HepG2 (cell line): ENCODE measurements at regions not wholly inside any gene's neighbourhood (a gene's known extent, or its start where the extent isn't known, plus 50 kb on each side); places are given as distances from the start of the nearest gene placed in this dataset.

Experiments
- ATAC-seq: fragments of 200-7000 bp; cut with Tn5 transposase; 3 replicates; pipeline ENCODE4 v1.9.1; 2020; ENCODE audit warnings: mild to moderate bottlenecking, moderate library complexity
- BruUV-seq: library from RNA; stranded (reverse); fragments of 400-500 nt; replicated peaks from 2 replicates; lab custom pipeline; 2021; lab: Mats Ljungman, UMichigan
- CTCF ChIA-PET: fragments of 300-600 bp; formaldehyde crosslinking; extraction: SDS; loops from one replicate; lab custom pipeline; 2021; ENCODE audit warnings: low total read pairs, inconsistent platforms, low intra/inter-chr PET ratio; lab: Yijun Ruan, JAX
- POLR2A ChIA-PET: fragments of 350-600 bp; sonication (Branson Sonifier 250); formaldehyde crosslinking; loops from one replicate; lab custom pipeline; 2020; ENCODE audit warnings: antibody characterized with exemption, inconsistent platforms; lab: Yijun Ruan, JAX
- DNase-seq: peaks from one replicate; pipeline ENCODE4 v3.0.0-alpha.2; 2015; ENCODE audit warnings: low spot score
- FAIRE-seq: peaks from 3 replicates; lab custom pipeline; 2011; peaks lifted over from hg19 to GRCh38; lab: Jason Lieb, UNC
- H2AFZ ChIP-seq: one replicate; pipeline ENCODE4 v1.6.1; 2011; ENCODE audit warnings: low read length, inconsistent platforms
- H3K27ac ChIP-seq: fragments of 300-600 bp; 3 replicates; pipeline ENCODE4 v1.8.0; 2011; ENCODE audit warnings: mixed run types, mild to moderate bottlenecking, mixed read lengths, low read length, inconsistent platforms; ENCODE audit not compliant: insufficient read depth; ENCODE audit errors: extremely low read length
- H3K27me3 ChIP-seq, 2 experiments: fragments of 200-600 bp in 1 of 2; 2 replicates in 1 of 2; 3 replicates in 1 of 2; pipeline versions ENCODE4 v1.6.0 to v1.8.0; 2011; ENCODE audit warnings: low read length in 2 of 2, mild to moderate bottlenecking in 2 of 2, moderate library complexity in 2 of 2, inconsistent platforms in 1 of 2; ENCODE audit not compliant: insufficient read depth in 2 of 2, control insufficient read depth in 1 of 2
- H3K36me3 ChIP-seq, 2 experiments: fragments of 200-600 bp in 1 of 2; replicated peaks in 1 of 2; 2 replicates in 1 of 2; 3 replicates in 1 of 2; pipeline versions ENCODE4 v1.5.1 to v1.8.0; 2011; ENCODE audit warnings: low read length in 2 of 2, inconsistent platforms in 1 of 2; ENCODE audit not compliant: insufficient read depth in 2 of 2, control insufficient read depth in 1 of 2
- H3K4me1 ChIP-seq: 2 replicates; pipeline ENCODE4 v1.5.1; 2012; ENCODE audit warnings: low read length, inconsistent platforms; ENCODE audit not compliant: insufficient read depth
- H3K4me2 ChIP-seq: 2 replicates; pipeline ENCODE4 v1.6.0; 2011; ENCODE audit warnings: low read depth, low read length, inconsistent platforms
- H3K4me3 ChIP-seq, 3 experiments: fragments of 200-600 bp in 1 of 3; sonication (generic), shearing (Covaris generic) in 1 of 3; replicated peaks in 1 of 3; 2 replicates each; pipeline ENCODE4 v1.5.1; 2011 to 2016; ENCODE audit warnings: low read length in 3 of 3, inconsistent platforms in 2 of 3, low read depth in 2 of 3, mild to moderate bottlenecking in 2 of 3, control low read depth in 1 of 3, mixed read lengths in 1 of 3; ENCODE audit not compliant: insufficient read depth in 1 of 3
- H3K79me2 ChIP-seq: one replicate; pipeline ENCODE4 v1.6.1; 2011; ENCODE audit warnings: low read length, inconsistent platforms; ENCODE audit not compliant: insufficient read depth
- H3K9ac ChIP-seq: 2 replicates; pipeline ENCODE4 v1.6.0; 2011; ENCODE audit warnings: mild to moderate bottlenecking, low read depth, low read length, inconsistent platforms; ENCODE audit not compliant: insufficient read depth
- H3K9me3 ChIP-seq: 2 replicates; pipeline ENCODE4 v1.5.1; 2012; ENCODE audit warnings: mild to moderate bottlenecking, low read length
- H4K20me1 ChIP-seq: 2 replicates; pipeline ENCODE4 v1.6.0; 2011; ENCODE audit warnings: inconsistent platforms, mild to moderate bottlenecking, low read length, moderate library complexity; ENCODE audit not compliant: insufficient read depth
- ETV5 ChIP-seq: IDR thresholded peaks from 2 replicates; pipeline ENCODE4 v1.6.1; 2018; ENCODE audit warnings: missing biosample characterization, missing genetic modification reagents, inconsistent platforms, borderline replicate concordance
- MEF2D ChIP-seq: sonication (generic); formaldehyde crosslinking; IDR thresholded peaks from 2 replicates; pipeline ENCODE4 v1.5.1; 2020; ENCODE audit warnings: mild to moderate bottlenecking, missing genetic modification reagents
- MLLT10 ChIP-seq: sonication (generic); formaldehyde crosslinking; IDR thresholded peaks from 2 replicates; pipeline ENCODE4 v1.4.0; 2020; ENCODE audit warnings: missing genetic modification reagents
- SALL2 ChIP-seq: sonication (generic); formaldehyde crosslinking; IDR thresholded peaks from 2 replicates; pipeline ENCODE4 v1.8.1; 2023; ENCODE audit warnings: mild to moderate bottlenecking, missing genetic modification reagents, inconsistent platforms
- ZBTB21 ChIP-seq: sonication (generic); formaldehyde crosslinking; IDR thresholded peaks from 2 replicates; pipeline ENCODE4 v1.4.0; 2020; ENCODE audit warnings: missing genetic modification reagents
- ZBTB42 ChIP-seq: sonication (generic); formaldehyde crosslinking; IDR thresholded peaks from 2 replicates; pipeline ENCODE4 v1.5.0; 2020; ENCODE audit warnings: mild to moderate bottlenecking, missing genetic modification reagents
- ZNF724P ChIP-seq: sonication (generic); formaldehyde crosslinking; IDR thresholded peaks from 2 replicates; pipeline ENCODE4 v1.8.0; 2022; ENCODE audit warnings: missing genetic modification reagents, borderline replicate concordance
- ZNF788 ChIP-seq: sonication (generic); formaldehyde crosslinking; IDR thresholded peaks from 2 replicates; pipeline ENCODE4 v1.5.0; 2020; ENCODE audit warnings: mild to moderate bottlenecking, missing genetic modification reagents, borderline replicate concordance
- ZSCAN21 ChIP-seq: sonication (generic); formaldehyde crosslinking; IDR thresholded peaks from 2 replicates; pipeline ENCODE4 v1.8.0; 2022; ENCODE audit warnings: mild to moderate bottlenecking, missing genetic modification reagents, moderate library complexity, borderline replicate concordance
- whole genome bisulfite sequencing: methylation state at CpG from one replicate; pipeline ENCODE4 v1.1.6; 2017; ENCODE audit warnings: low lambda C conversion rate; 5-methylcytosine and 5-hydroxymethylcytosine counted together
- in situ Hi-C: cut with HindIII; loops from 2 replicates; pipeline ENCODE4 v1.10.0; 2017; ENCODE audit warnings: low pct_unique_long_range_greater_than_20kb; ENCODE audit not compliant: extremely low pct_ligation_motif_present
- intact Hi-C: fragments of 100-400 bp; cut with micrococcal nuclease; formaldehyde crosslinking; loops from one replicate; pipeline ENCODE4 v1.10.0; 2022; ENCODE audit not compliant: unreplicated experiment
- TF ChIP-seq, protein P1 (sequence below): IDR thresholded peaks from 2 replicates; pipeline ENCODE4 v1.4.0; 2020; ENCODE audit warnings: mild to moderate bottlenecking, missing genetic modification reagents
- TF ChIP-seq, protein P2 (sequence below): conservative IDR thresholded peaks from 2 replicates; pipeline ENCODE4 v1.6.1; 2018; ENCODE audit warnings: missing genetic modification reagents
- TF ChIP-seq, protein P3 (sequence below): sonication (generic); formaldehyde crosslinking; IDR thresholded peaks from 2 replicates; pipeline ENCODE4 v1.4.0; 2020; ENCODE audit warnings: missing genetic modification reagents

DNA sequence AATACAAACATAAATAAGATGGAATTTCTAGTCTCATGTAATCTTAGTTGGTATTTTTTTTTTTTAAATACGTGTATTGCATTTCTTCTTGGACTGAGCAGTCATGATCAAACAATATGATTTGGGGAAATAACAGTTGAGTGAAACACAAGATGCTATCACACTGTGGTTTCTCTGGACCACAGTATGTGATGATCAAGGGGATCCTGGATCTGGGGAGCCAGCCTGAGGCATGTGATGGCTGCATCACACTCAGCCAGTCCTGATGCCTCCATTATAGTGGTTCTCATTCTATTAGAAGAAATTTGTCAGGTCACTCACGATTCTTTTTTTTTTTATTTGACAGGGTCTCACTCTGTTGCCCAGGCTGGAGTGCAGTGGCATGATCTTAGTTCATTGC, 495.9 kb upstream of the POT1 start:
- no peak overlapping the region for H3K4me2 ChIP-seq
- no peak overlapping the region for H3K27ac ChIP-seq
- intact Hi-C loops, result no loop called here
- FAIRE-seq, result no peak
- in situ Hi-C loops, result no loop called here
- ChIA-PET POLR2A (no interaction called here), CTCF (no interaction called here)
- no peaks in the 10 kb centered on the region for H3K4me1 ChIP-seq
- no peak overlapping the region for H3K9ac ChIP-seq
- no peaks in the 10 kb centered on the region for H3K36me3 ChIP-seq
- no peak for ATAC-seq
- no peak overlapping the region for H2AFZ ChIP-seq
- no peak overlapping the region for H3K4me3 ChIP-seq
- no peaks in the 10 kb centered on the region for H3K79me2 ChIP-seq
- DNase-seq, result no peak
- 3% methylated on average over 2 of the region's 2 CpGs for WGBS
- no peaks in the 10 kb centered on the region for H3K27me3 ChIP-seq
- BruUV-seq, result no TSS peak
- peaks cover 5% of the 10 kb centered on the region; the same call in 1 of the 2 replicates for H3K9me3 ChIP-seq
- TF ChIP-seq ZNF724P (CRISPR knock-in tag) (no peak), ZNF788 (no peak), ETV5 (no peak)
- TF ChIP-seq, protein P1, sequence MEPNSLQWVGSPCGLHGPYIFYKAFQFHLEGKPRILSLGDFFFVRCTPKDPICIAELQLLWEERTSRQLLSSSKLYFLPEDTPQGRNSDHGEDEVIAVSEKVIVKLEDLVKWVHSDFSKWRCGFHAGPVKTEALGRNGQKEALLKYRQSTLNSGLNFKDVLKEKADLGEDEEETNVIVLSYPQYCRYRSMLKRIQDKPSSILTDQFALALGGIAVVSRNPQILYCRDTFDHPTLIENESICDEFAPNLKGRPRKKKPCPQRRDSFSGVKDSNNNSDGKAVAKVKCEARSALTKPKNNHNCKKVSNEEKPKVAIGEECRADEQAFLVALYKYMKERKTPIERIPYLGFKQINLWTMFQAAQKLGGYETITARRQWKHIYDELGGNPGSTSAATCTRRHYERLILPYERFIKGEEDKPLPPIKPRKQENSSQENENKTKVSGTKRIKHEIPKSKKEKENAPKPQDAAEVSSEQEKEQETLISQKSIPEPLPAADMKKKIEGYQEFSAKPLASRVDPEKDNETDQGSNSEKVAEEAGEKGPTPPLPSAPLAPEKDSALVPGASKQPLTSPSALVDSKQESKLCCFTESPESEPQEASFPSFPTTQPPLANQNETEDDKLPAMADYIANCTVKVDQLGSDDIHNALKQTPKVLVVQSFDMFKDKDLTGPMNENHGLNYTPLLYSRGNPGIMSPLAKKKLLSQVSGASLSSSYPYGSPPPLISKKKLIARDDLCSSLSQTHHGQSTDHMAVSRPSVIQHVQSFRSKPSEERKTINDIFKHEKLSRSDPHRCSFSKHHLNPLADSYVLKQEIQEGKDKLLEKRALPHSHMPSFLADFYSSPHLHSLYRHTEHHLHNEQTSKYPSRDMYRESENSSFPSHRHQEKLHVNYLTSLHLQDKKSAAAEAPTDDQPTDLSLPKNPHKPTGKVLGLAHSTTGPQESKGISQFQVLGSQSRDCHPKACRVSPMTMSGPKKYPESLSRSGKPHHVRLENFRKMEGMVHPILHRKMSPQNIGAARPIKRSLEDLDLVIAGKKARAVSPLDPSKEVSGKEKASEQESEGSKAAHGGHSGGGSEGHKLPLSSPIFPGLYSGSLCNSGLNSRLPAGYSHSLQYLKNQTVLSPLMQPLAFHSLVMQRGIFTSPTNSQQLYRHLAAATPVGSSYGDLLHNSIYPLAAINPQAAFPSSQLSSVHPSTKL (CRISPR knock-in tag), result no peak
- TF ChIP-seq, all 625 proteins: peak for 0
- no peaks in the 10 kb centered on the region for H4K20me1 ChIP-seq

DNA sequence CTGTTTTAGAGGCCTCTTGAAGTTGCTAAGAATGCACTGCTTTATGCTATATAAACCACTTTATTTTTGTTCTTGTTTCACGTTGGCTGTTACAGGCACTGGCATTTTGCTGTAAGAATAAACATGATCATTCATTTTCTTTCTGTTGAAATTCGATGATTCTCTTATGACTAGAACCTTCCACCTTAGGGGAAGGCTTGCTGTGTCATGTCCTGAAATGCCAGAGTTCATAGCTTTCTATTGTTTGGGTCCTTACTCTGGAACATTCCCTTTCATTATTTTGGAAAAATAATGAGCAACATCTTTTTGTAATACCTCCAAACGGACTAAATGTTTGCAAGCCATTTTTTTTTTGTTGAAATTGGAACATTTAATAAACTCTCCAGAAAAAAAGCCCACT, 495.1 kb upstream of the POT1 start:
- no peak overlapping the region for H2AFZ ChIP-seq
- no peak overlapping the region for H3K27ac ChIP-seq
- ChIA-PET POLR2A (no interaction called here), CTCF (no interaction called here)
- ATAC-seq, result no peak
- no peak overlapping the region for H3K4me2 ChIP-seq
- no peak overlapping the region for H3K4me3 ChIP-seq
- no TSS peak for BruUV-seq
- no peaks in the 10 kb centered on the region for H3K27me3 ChIP-seq
- no peaks in the 10 kb centered on the region for H4K20me1 ChIP-seq
- WGBS, result 0% methylated on average over 3 of the region's 3 CpGs
- no peak for FAIRE-seq
- no peaks in the 10 kb centered on the region for H3K36me3 ChIP-seq
- intact Hi-C loops, result no loop called here
- peaks cover 5% of the 10 kb centered on the region; the same call in 1 of the 2 replicates for H3K9me3 ChIP-seq
- no peak for DNase-seq
- in situ Hi-C loops, result no loop called here
- H3K79me2 ChIP-seq, result no peaks in the 10 kb centered on the region
- no peak overlapping the region for H3K9ac ChIP-seq
- H3K4me1 ChIP-seq, result no peaks in the 10 kb centered on the region
- TF ChIP-seq ZBTB21 (no peak), MLLT10 (no peak), ZSCAN21 (CRISPR knock-in tag) (no peak), MEF2D (no peak), SALL2 (CRISPR knock-in tag) (no peak), ZBTB42 (CRISPR knock-in tag) (no peak)
- TF ChIP-seq, protein P2, sequence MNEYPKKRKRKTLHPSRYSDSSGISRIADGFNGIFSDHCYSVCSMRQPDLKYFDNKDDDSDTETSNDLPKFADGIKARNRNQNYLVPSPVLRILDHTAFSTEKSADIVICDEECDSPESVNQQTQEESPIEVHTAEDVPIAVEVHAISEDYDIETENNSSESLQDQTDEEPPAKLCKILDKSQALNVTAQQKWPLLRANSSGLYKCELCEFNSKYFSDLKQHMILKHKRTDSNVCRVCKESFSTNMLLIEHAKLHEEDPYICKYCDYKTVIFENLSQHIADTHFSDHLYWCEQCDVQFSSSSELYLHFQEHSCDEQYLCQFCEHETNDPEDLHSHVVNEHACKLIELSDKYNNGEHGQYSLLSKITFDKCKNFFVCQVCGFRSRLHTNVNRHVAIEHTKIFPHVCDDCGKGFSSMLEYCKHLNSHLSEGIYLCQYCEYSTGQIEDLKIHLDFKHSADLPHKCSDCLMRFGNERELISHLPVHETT (CRISPR knock-in tag), result no peak
- TF ChIP-seq, protein P3, sequence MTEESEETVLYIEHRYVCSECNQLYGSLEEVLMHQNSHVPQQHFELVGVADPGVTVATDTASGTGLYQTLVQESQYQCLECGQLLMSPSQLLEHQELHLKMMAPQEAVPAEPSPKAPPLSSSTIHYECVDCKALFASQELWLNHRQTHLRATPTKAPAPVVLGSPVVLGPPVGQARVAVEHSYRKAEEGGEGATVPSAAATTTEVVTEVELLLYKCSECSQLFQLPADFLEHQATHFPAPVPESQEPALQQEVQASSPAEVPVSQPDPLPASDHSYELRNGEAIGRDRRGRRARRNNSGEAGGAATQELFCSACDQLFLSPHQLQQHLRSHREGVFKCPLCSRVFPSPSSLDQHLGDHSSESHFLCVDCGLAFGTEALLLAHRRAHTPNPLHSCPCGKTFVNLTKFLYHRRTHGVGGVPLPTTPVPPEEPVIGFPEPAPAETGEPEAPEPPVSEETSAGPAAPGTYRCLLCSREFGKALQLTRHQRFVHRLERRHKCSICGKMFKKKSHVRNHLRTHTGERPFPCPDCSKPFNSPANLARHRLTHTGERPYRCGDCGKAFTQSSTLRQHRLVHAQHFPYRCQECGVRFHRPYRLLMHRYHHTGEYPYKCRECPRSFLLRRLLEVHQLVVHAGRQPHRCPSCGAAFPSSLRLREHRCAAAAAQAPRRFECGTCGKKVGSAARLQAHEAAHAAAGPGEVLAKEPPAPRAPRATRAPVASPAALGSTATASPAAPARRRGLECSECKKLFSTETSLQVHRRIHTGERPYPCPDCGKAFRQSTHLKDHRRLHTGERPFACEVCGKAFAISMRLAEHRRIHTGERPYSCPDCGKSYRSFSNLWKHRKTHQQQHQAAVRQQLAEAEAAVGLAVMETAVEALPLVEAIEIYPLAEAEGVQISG (CRISPR knock-in tag), result no peak
